Fibroblast of skin of back (primary cell): ENCODE measurements at regions not wholly inside any gene's neighbourhood (a gene's known extent, or its start where the extent isn't known, plus 50 kb on each side); places are given as distances from the start of the nearest gene placed in this dataset.
"Not testable (repeated sequence)": the region's sequence is repeated elsewhere in the genome, so short reads cannot be mapped to it uniquely, and the experiment has no call there.

ENCODE experiments used
- DNase-seq: peaks from one replicate; pipeline ENCODE4 v3.0.0-alpha.2; 2013

GRCh38 chr9:67635067-67635466 lies 223.7 kb upstream of the ANKRD20A1 start:
- not testable (repeated sequence) for DNase-seq

- DNase-seq, result not testable (repeated sequence)
Observed at GRCh38 chr9:67611900-67612299, 246.8 kb upstream of the ANKRD20A1 start.

- DNase-seq, result not testable (repeated sequence)
Observed at GRCh38 chr9:67609872-67610271, 248.9 kb upstream of the ANKRD20A1 start.

GRCh38 chr9:67609435-67609834 lies 249.3 kb upstream of the ANKRD20A1 start:
- not testable (repeated sequence) for DNase-seq

- not testable (repeated sequence) for DNase-seq
Observed at GRCh38 chr9:67605113-67605512, 253.6 kb upstream of the ANKRD20A1 start.

- DNase-seq, result not testable (repeated sequence)
Observed at GRCh38 chr9:67603609-67604008, 255.1 kb upstream of the ANKRD20A1 start.

GRCh38 chr9:67592424-67592823 lies 266.3 kb upstream of the ANKRD20A1 start:
- DNase-seq, result not testable (repeated sequence)

- DNase-seq, result not testable (repeated sequence)
Observed at GRCh38 chr9:67555874-67556273, 302.9 kb upstream of the ANKRD20A1 start.

- DNase-seq, result not testable (repeated sequence)
Observed at GRCh38 chr9:67550044-67550443, 308.7 kb upstream of the ANKRD20A1 start.

GRCh38 chr9:67529834-67530233 lies 328.9 kb upstream of the ANKRD20A1 start:
- not testable (repeated sequence) for DNase-seq

GRCh38 chr9:67516938-67517337 lies 341.8 kb upstream of the ANKRD20A1 start:
- DNase-seq, result not testable (repeated sequence)

GRCh38 chr9:67514587-67514986 lies 344.1 kb upstream of the ANKRD20A1 start:
- DNase-seq, result not testable (repeated sequence)

GRCh38 chr9:67503728-67504369 lies 354.9 kb upstream of the ANKRD20A1 start:
- not testable (repeated sequence) for DNase-seq

GRCh38 chr9:67492028-67492427 lies 366.7 kb upstream of the ANKRD20A1 start:
- not testable (repeated sequence) for DNase-seq

- not testable (repeated sequence) for DNase-seq
Observed at GRCh38 chr9:67477465-67477864, 381.3 kb upstream of the ANKRD20A1 start.

GRCh38 chr9:67470739-67471138 lies 388.0 kb upstream of the ANKRD20A1 start:
- not testable (repeated sequence) for DNase-seq

- DNase-seq, result not testable (repeated sequence)
Observed at GRCh38 chr9:67468326-67468725, 390.4 kb upstream of the ANKRD20A1 start.

- not testable (repeated sequence) for DNase-seq
Observed at GRCh38 chr9:67461796-67462757, 396.7 kb upstream of the ANKRD20A1 start.

GRCh38 chr9:67452941-67453340 lies 405.8 kb upstream of the ANKRD20A1 start:
- DNase-seq, result not testable (repeated sequence)

- not testable (repeated sequence) for DNase-seq
Observed at GRCh38 chr9:67442313-67442712, 416.4 kb upstream of the ANKRD20A1 start.

- not testable (repeated sequence) for DNase-seq
Observed at GRCh38 chr9:67437011-67437410, 421.7 kb upstream of the ANKRD20A1 start.

- not testable (repeated sequence) for DNase-seq
Observed at GRCh38 chr9:67424881-67425280, 432.5 kb upstream of the SPATA31A3 start.

GRCh38 chr9:67423049-67423728 lies 430.8 kb upstream of the SPATA31A3 start:
- DNase-seq, result not testable (repeated sequence)
